Nephron (organoid): ENCODE measurements at regions not wholly inside any gene's neighbourhood (a gene's known extent, or its start where the extent isn't known, plus 50 kb on each side); places are given as distances from the start of the nearest gene placed in this dataset.
"Not testable (repeated sequence)": the region's sequence is repeated elsewhere in the genome, so short reads cannot be mapped to it uniquely, and the experiment has no call there.

Source experiments
- H3K27ac Mint-ChIP-seq, 3 experiments: 2 replicates each; pipeline ENCODE4 v1.8.0; 2020; ENCODE audit warnings: mixed read lengths in 3 of 3, mild to moderate bottlenecking in 2 of 3, moderate library complexity in 1 of 3
- H3K27me3 Mint-ChIP-seq: 2 replicates; pipeline ENCODE4 v1.8.0; 2021; ENCODE audit warnings: low read depth, mild to moderate bottlenecking, moderate library complexity, mixed read lengths
- H3K36me3 Mint-ChIP-seq: 2 replicates; pipeline ENCODE4 v1.8.0; 2020; ENCODE audit warnings: low read depth, mixed read lengths
- H3K4me1 Mint-ChIP-seq: 2 replicates; pipeline ENCODE4 v1.8.0; 2020; ENCODE audit warnings: mixed read lengths
- H3K4me3 Mint-ChIP-seq, 3 experiments: 2 replicates each; pipeline ENCODE4 v1.8.0; 2020; ENCODE audit warnings: mild to moderate bottlenecking in 3 of 3, mixed read lengths in 3 of 3, moderate library complexity in 2 of 3
- H3K9me3 Mint-ChIP-seq: 2 replicates; pipeline ENCODE4 v1.8.0; 2020; ENCODE audit warnings: mixed read lengths
- CTCF ChIP-seq, 3 experiments: fragments of 200-600 bp; sonication (generic); IDR thresholded peaks; one replicate each; pipeline ENCODE4 v1.5.0; 2021; ENCODE audit warnings: antibody characterized with exemption in 3 of 3; ENCODE audit not compliant: unreplicated experiment in 3 of 3

GRCh38 chr2:55124682-55125081 lies 74.4 kb upstream of the RTN4 start:
- peaks cover 31% of the 10 kb centered on the region for H3K4me1 Mint-ChIP-seq
- not testable (repeated sequence) for H3K4me3 Mint-ChIP-seq, H3K27me3 Mint-ChIP-seq, H3K27ac Mint-ChIP-seq
- H3K9me3 Mint-ChIP-seq, result peaks cover 13% of the 10 kb centered on the region
- peaks cover 12% of the 10 kb centered on the region for H3K36me3 Mint-ChIP-seq

- Mint-ChIP-seq H3K36me3 (peaks cover 12% of the 10 kb centered on the region), H3K9me3 (peaks cover 13% of the 10 kb centered on the region), H3K27ac (no peak overlapping the region), H3K27me3 (peaks cover 9% of the 10 kb centered on the region), H3K4me3 (no peak overlapping the region), H3K4me1 (peaks cover 40% of the 10 kb centered on the region)
- no peak for TF ChIP-seq CTCF (IDR thresholded peaks at IDR 0.05; ENCODE audit: unreplicated experiment in 3 of 3)
Observed at GRCh38 chr2:55123851-55124269, 73.6 kb upstream of the RTN4 start.

- Mint-ChIP-seq H3K4me1 (peaks cover 53% of the 10 kb centered on the region), H3K4me3 (peak overlapping the region; percentile 40 to 81 (median 60)), H3K9me3 (peaks cover 9% of the 10 kb centered on the region), H3K36me3 (peaks cover 8% of the 10 kb centered on the region), H3K27me3 (peaks cover 9% of the 10 kb centered on the region), H3K27ac (peak overlapping the region; percentile 94 to 98 (median 98))
- no peak for TF ChIP-seq CTCF (IDR thresholded peaks at IDR 0.05; ENCODE audit: unreplicated experiment in 3 of 3)
Observed at GRCh38 chr2:55120634-55121359, 70.5 kb upstream of the RTN4 start.

- TF ChIP-seq CTCF (IDR thresholded peaks at IDR 0.05; ENCODE audit: unreplicated experiment in 3 of 3), result no peak
- peak overlapping the region; percentile 94 to 98 (median 98) for H3K27ac Mint-ChIP-seq
- H3K4me1 Mint-ChIP-seq, result peaks cover 62% of the 10 kb centered on the region
- peaks cover 9% of the 10 kb centered on the region for H3K27me3 Mint-ChIP-seq
- peak overlapping the region; percentile 40 to 81 (median 60) for H3K4me3 Mint-ChIP-seq
- H3K36me3 Mint-ChIP-seq, result peaks cover 4% of the 10 kb centered on the region
- H3K9me3 Mint-ChIP-seq, result peaks cover 4% of the 10 kb centered on the region
Observed at GRCh38 chr2:55119711-55120487, 69.6 kb upstream of the RTN4 start.

- H3K9me3 Mint-ChIP-seq, result no peaks in the 10 kb centered on the region
- peaks cover 4% of the 10 kb centered on the region for H3K27me3 Mint-ChIP-seq
- TF ChIP-seq CTCF (IDR thresholded peaks at IDR 0.05; ENCODE audit: unreplicated experiment in 3 of 3), result no peak
- peak overlapping the region; percentile 48 to 98 (median 98) for H3K27ac Mint-ChIP-seq
- peaks cover 67% of the 10 kb centered on the region for H3K4me1 Mint-ChIP-seq
- H3K36me3 Mint-ChIP-seq, result no peaks in the 10 kb centered on the region
- H3K4me3 Mint-ChIP-seq, result peak overlapping the region in 1 of 3 experiments; percentile 11
Observed at GRCh38 chr2:55118643-55119083, 68.4 kb upstream of the RTN4 start.

GRCh38 chr2:55116966-55117365 lies 66.7 kb upstream of the RTN4 start:
- no peak for TF ChIP-seq CTCF (IDR thresholded peaks at IDR 0.05; ENCODE audit: unreplicated experiment in 3 of 3)
- Mint-ChIP-seq H3K4me1 (peaks cover 78% of the 10 kb centered on the region), H3K27me3 (peaks cover 4% of the 10 kb centered on the region), H3K4me3 (no peak overlapping the region), H3K27ac (peak overlapping the region in 2 of 3 experiments; percentile 1 to 49), H3K9me3 (no peaks in the 10 kb centered on the region), H3K36me3 (no peaks in the 10 kb centered on the region)
